SKM-1 (cell line): ENCODE measurements at regions not wholly inside any gene's neighbourhood (a gene's known extent, or its start where the extent isn't known, plus 50 kb on each side); places are given as distances from the start of the nearest gene placed in this dataset.

ENCODE experiments used
- DNase-seq: peaks from one replicate; lab custom pipeline; 2025; ENCODE audit not compliant: unreplicated experiment; lab: John Stamatoyannopoulos, UW

DNA sequence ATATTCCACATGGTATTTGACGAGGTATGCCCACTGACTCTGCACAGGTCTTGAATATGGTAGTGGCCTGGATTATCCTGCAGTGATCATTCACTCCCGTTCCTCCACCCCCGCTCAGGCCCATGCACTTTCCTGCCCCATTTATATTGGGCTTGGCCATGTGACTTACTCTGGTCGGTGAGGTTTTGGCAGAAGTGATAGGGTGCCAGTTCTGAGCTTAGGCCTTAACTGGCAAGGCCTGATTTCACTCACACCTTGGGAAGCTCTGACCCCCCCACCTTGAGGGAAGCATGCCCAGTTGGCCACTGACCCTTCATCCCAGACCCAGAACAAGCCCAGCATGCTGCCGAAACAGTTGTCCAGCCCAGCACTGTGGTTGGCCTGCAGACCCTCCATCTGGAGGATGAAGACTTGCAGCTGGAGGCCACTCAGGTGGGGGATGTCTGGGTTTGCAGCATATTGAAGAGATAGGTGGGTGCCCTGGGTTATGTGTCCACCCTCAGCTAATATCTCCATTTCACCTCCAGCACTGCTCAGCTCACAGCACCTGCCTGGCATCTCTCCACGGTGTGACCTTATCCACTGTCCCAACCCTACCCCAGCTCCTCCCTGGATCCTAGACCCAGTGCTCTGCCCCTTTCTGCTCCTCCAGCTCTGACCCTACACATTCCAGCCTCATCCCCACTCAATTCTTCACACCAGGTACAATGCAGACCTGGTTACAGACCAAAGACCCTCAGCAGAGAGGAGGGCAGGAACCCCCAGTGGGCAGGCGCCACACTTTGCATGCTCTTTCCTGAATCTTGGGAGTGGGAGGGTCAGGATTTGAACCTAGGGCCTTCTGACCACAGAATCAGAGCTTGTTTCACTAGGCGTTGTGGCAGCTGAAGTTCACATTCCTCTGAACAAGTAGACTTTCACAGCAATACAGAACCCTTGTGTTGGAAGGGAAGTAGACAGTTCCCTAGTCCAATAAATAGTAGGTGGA is 138.1 kb upstream of the CHST15 start:
- DNase-seq, result no peak

- DNase-seq, result no peak
These were observed 137.3 kb upstream of the CHST15 start for GRCh38 chr10:124230635-124231167.

DNA sequence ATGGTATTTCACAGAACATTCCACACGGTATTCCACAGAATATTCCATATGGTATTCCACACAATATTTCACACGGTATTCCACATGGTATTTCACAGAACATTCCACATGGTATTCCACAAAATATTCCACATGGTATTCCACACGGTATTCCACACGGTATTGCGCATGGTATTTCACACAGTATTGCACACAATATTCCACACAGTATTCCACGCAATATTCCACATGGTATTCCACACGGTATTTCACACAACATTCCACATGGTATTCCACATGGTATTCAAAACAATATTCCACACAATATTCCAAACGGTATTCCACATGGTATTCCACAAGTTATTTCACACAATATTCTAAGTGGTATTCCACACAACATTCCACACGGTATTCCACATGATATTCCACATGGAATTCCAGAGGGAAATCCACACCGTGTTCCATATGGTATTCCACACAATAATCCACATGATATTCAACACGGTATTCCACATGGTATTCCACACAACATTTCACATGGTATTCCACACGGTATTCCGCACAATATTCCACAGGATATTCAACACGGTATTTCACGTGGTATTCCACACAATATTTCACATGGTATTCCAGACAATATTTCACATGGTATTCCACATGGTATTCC is 136.7 kb upstream of the CHST15 start:
- DNase-seq, result no peak

DNA sequence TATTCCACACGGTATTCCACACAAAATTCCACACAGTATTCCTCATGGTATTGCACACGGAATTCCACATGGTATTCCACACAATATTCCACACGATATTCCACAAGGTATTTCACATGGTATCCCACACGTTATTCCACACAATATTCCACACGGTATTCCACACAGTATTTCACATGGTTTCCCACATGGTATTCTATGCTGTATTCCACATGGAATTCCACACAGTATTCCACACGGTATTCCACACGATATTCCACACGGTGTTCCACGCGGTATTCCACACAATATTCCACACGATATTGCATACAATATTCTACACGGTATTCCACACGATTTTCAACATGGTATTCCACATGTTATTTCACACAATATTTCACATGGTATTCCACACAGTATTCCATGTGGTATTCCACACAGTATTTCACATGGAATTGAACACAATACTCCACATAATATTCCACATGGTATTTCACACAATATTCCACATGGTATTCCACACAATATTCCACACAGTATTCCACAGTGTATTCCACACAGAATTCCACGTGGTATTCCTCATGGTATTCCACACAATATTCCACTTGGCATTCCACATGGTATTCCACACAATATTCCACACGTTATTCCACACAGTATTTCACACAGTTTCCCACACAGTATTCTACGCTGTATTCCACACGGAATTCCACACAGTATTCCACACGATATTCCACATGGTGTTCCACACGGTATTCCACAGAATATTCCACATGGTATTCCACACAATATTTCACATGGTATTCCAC is 136.0 kb upstream of the CHST15 start:
- DNase-seq, result no peak

DNA sequence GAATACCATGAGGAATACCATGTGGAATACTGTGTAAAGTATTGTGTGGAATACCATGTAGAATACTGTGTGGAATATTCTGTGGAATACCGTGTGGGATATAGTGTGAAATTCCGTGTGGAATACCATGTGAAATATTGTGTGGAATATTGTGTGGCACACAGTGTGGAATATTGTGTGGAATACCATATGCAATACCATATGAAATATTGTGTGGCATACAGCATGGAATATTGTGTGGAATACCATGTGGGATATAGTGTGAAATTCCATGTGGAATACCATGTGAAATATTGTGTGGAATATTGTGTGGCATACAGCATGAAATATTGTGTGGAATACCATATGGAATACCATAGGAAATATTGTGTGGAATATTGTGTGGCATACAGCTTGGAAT is 135.1 kb upstream of the CHST15 start:
- DNase-seq, result no peak

DNA sequence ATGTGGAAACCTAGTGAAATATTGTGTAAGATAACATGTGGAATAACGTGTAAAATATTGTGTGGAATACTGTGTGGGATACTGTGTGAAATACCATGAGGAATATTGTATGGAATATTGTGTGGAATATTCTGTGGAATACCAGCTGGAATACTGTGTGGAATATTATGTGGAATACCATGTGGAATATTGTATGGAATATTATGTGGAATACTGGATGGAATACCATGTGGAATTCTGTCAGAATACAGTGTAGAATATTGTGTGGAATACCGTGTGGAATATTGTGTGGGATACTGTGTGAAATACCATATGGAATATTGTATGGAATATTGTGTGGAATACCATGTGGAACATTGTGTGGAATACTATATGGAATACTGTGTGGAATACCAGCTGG is 134.6 kb upstream of the CHST15 start:
- DNase-seq, result no peak

GRCh38 chr10:124227055-124227975 is 133.9 kb upstream of the CHST15 start:
- DNase-seq, result no peak

DNA sequence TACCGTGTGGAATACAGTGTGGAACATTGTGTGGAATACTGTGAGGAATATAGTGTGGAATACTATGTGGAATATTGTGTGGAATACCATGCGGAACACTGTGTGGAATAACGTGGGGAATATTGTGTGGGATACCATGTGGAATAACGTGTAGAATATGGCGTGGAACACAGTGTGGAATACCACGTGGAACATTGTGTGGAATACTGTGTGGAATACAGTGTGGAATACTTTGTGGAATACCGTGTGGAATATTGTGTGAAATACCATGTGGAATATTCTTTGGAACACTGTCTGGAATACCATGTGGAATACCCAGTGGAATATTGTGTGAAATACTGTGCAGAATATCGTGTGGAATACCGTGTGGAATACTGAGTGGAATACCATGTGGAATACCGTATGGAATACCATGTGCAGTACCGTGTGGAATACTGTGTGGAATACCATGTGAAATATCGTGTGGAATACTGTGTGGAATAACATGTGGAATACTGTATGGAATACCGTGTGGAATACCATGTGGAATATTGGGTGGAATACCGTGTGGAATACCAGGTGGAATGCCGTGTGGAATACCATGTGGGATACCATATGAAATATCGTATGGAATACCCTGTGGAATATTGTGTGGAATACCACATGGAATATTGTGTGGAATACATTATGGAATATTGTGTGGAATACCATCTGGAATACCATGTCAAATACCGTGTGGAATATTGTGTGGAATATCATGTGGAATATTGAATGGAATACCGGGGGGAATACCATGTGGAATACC is 133.1 kb upstream of the CHST15 start:
- no peak for DNase-seq

GRCh38 chr10:124225467-124226270 is 132.3 kb upstream of the CHST15 start:
- DNase-seq, result no peak

- no peak for DNase-seq
These were observed 131.7 kb upstream of the CHST15 start for GRCh38 chr10:124225029-124225466.

DNA sequence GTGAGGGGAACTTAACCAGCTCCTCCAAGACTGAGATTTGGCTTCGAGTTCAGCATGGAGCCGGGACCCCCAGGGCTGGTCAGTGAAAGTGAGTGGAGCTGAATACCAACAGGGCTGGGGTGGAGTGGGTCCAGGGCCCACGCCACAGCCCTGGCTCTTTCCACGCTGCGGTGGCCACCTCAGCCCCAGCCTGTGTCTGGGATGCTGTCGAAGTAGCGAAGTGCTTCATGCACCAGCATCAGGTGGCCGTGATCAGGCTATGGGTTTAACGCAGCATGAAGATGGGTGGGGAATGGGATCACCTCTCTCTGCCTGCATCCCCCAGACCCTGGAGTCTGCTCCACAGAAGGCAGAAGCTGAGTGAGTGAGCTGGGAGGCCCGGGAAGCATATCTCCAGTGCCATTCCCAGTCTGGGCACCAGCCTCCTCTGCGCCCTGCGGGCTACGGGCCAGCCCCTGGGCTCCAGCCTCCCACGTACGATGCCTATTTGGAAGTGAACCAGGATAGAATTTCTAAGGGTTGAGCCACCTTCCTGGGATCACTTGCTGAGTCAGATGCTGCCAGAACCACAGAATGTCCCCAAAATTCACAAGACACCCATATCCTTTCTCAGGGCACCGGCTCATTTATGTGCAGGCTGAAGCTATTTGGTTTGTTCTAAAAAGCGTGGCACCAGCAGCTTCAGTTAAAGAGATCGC is 131.1 kb upstream of the CHST15 start:
- no peak for DNase-seq

- no peak for DNase-seq
These were observed 130.3 kb upstream of the CHST15 start for GRCh38 chr10:124223711-124224085.

- DNase-seq, result no peak
These were observed 129.8 kb upstream of the CHST15 start for GRCh38 chr10:124222988-124223710.

GRCh38 chr10:124222318-124222987 is 129.1 kb upstream of the CHST15 start:
- DNase-seq, result no peak

DNA sequence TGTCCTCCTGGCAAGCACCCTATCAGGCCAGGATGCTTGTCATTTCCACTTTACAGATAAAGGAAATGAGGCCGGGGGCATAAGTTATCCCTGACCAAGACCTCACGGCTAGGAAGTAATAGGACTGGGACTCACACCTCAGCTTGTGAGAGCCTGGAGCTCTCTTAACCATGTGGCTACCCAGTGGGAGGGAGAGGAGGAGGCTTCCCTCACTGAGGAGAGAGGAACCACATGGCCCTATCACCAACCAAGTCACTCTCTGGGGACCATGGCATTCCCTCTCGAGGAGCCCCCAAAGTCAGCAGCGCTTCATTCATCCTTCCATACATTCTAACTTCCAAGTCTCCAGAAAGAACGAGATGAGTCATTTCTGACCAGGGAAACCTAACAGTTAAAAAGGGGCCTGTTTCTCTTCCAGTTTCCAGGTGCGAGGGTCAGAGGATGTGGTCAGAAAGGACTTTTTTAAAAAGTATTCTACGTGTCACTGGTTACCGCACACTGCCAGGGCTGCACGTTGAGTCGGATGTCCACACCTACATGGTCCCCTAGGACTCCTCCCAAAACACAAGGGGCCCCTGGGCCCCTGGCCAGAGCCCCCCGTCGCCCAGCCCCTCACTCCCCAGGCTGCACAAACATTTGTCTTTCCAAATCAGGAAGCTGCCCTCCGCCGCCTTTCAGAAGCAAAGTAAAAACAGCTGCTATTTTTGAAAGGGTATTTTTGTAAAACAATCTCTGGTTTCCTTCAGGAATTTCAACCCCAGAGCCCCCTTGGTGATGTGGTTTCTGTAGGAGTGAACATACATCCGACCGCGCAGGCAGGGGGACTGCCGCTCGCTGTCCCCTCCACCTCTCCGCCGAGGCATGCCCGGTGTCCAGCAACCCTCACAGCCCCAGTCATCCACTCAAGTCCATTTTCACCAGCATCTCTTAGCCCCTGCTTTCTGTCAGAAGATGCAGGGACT is 128.2 kb upstream of the CHST15 start:
- DNase-seq, result no peak

GRCh38 chr10:124220971-124221355 is 127.6 kb upstream of the CHST15 start:
- no peak for DNase-seq
